GM13976 (cell line): ENCODE measurements at regions not wholly inside any gene's neighbourhood (a gene's known extent, or its start where the extent isn't known, plus 50 kb on each side); places are given as distances from the start of the nearest gene placed in this dataset.

Experiments
- DNase-seq: peaks from one replicate; pipeline ENCODE4 v3.0.0; 2012; ENCODE audit warnings: low spot score
- in situ Hi-C: fragments of 300-500 bp; cut with MboI; formaldehyde crosslinking; loops from one replicate; pipeline ENCODE4 v1.12.0; 2022; ENCODE audit warnings: low sequenced_read_pairs, mixed read lengths, inconsistent platforms; ENCODE audit not compliant: unreplicated experiment
- TF ChIP-seq, protein P1 (sequence below): IDR thresholded peaks from 2 replicates; pipeline ENCODE4 v1.5.1; 2012; ENCODE audit warnings: borderline replicate concordance, mild to moderate bottlenecking; ENCODE audit not compliant: insufficient read depth; ENCODE audit errors: extremely low read depth, missing control alignments, control extremely low read depth

DNA sequence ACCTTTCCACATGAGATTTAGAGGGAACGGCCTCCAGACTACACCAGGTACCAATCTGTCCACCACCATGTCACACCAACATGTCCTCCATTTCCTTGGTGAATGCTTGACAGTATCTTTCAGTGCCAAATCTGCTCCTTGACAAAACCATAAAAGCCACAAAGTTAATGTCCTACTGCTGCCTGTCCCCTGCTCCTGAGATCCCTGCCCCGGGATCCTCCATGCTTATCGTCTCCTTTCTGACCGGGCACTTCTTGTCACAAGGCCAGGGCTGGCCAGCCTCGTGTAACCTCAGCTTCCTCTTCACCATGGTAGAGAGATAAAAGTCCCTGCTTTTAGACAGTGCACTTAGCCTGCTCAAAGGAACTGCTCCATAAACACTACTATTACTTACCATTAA, 136.2 kb downstream of the NAV1 start:
- TF ChIP-seq, protein P1, sequence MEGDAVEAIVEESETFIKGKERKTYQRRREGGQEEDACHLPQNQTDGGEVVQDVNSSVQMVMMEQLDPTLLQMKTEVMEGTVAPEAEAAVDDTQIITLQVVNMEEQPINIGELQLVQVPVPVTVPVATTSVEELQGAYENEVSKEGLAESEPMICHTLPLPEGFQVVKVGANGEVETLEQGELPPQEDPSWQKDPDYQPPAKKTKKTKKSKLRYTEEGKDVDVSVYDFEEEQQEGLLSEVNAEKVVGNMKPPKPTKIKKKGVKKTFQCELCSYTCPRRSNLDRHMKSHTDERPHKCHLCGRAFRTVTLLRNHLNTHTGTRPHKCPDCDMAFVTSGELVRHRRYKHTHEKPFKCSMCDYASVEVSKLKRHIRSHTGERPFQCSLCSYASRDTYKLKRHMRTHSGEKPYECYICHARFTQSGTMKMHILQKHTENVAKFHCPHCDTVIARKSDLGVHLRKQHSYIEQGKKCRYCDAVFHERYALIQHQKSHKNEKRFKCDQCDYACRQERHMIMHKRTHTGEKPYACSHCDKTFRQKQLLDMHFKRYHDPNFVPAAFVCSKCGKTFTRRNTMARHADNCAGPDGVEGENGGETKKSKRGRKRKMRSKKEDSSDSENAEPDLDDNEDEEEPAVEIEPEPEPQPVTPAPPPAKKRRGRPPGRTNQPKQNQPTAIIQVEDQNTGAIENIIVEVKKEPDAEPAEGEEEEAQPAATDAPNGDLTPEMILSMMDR: no peak
- DNase-seq: no peak
- in situ Hi-C loops: no loop called here

DNA sequence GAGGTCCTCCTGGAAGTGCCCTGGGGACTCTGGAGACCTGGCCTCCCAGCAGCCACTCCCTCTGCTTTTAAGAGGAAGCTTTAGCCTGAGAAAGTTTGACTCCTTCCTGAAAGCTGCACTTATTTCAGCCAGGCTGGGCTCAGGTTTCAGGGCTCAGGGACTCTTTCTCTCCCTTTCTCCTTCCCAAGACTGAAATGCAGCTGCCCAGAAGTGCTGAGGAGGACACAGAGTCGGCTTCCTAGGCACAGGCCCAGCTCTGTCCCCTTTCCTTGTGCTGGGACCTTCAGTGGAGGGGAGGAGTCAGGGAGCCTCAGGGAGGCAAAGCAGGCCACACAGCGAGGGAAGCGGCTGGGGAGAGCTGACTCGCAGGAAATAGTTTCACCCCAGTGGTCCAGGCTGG, 137.3 kb downstream of the NAV1 start:
- no peak for DNase-seq
- TF ChIP-seq, protein P1: no peak
- in situ Hi-C loops: no loop called here

DNA sequence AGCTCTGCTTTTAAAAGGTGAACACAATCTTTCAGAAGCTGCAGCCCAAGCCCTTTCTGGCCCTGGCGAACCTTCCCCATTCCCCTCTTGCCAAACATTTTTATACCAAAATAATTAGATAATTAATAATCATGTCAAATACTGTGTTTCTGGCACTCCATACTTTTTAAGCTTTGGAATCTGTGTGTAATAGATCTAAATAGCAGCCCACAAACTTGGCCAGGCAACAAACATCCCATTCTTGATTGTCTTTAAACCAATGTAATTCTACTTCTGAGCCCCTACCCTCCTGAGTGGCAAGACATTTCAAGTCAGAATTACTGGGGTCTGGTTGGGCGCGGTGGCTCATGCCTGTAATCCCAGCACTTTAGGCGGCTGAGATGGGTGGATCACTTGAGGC, 137.7 kb downstream of the NAV1 start:
- in situ Hi-C loops: no loop called here
- no peak for DNase-seq
- TF ChIP-seq, protein P1: no peak

DNA sequence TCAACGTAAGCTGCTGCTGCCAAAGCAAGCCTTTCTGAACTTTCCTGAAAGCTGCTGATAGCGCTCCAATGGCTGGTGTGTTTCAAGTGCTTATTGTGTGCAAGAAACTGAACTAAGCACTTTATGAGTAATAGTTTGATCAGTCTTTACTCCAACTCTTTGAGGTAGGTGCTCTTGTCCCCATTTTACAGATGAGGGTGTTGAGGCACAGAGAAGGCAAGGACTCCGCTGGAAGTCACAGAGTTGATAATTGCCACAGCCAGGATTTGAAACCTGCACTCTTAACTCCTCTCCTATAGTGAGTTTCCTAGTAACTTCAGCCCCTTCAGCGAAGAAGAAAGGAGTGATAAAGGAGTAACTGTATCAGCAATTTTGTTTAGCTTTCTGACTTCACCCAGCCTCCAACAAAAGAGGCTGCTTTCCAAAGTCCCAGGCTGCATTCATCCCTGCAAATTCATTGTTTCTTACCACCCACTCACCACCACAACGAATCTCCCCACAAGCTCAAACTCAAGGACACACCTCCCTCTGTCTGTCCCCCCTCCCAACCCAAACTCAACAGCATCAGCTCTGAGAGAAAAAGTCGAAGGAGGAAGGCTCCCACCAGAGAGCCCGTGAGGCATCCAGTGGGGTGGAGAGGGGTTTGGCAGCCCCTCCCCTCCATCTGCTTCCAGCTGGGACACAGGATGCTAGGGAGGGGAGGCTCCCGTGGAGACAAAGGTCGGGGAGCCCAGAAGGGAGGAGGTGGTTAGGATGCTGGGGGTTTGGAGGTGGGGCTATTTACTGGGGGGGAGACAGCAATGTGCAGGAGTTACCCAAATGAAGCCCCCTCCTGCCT, 139.6 kb downstream of the NAV1 start:
- TF ChIP-seq, protein P1: no peak
- in situ Hi-C loops: no loop called here
- DNase-seq: no peak

DNA sequence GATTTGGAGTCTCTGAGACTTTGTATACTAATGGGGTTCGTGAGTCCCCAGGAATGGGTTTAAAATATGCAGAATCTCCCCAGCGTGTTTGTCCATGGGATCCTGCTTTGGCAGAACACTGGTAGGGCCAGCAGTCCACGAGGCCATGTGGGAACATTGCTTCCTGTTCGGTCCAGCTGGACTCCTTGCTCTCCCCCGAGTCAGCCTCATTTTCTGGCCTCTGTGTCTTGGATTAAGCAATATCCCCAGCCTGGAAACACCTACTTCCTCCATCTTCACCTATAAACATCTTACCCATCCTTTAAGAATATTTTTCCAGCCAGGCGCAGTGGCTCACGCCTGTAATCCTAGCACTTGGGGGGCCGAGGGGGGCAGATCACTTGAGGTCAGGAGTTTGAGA, 142.4 kb downstream of the NAV1 start:
- DNase-seq: no peak
- in situ Hi-C loops: no loop called here
- TF ChIP-seq, protein P1: no peak

DNA sequence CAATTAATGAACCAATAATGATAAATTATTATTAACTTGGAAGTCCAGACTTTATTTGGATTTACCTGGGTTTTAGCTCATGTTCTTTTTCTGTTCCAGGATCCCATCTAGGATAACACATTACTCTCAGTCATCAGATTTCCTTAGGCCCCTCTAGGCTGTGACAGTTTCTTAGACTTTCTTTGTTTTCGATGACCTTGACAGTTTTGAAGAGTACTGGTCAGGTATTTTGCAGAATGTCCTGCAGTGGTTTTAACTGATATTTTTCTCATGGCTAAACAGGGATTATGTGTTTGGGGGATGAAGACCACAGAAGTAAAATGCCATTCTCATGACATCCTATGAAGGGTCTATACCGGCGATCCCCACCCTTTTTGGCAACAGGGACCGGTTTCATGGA, 144.0 kb downstream of the NAV1 start:
- no peak for DNase-seq
- in situ Hi-C loops: no loop called here
- TF ChIP-seq, protein P1: no peak
